DND-41 (cell line): ENCODE measurements at regions not wholly inside any gene's neighbourhood (a gene's known extent, or its start where the extent isn't known, plus 50 kb on each side); places are given as distances from the start of the nearest gene placed in this dataset.

Source experiments
- ATAC-seq: fragments of 200-7000 bp; cut with Tn5 transposase; 3 replicates; pipeline ENCODE4 v1.9.1; 2021; ENCODE audit warnings: low read depth; ENCODE audit not compliant: insufficient read depth
- DNase-seq: peaks from one replicate; pipeline ENCODE4 v3.0.0-alpha.2; 2020
- H2AFZ ChIP-seq: 2 replicates; pipeline ENCODE4 v1.6.0; 2012; ENCODE audit warnings: low read depth, low read length
- H3K27ac ChIP-seq: 2 replicates; pipeline ENCODE4 v1.5.1; 2012; ENCODE audit warnings: low read length, inconsistent platforms
- H3K27me3 ChIP-seq: fragments of 200-600 bp; sonication (generic); 2 replicates; pipeline ENCODE4 v1.6.0; 2012; ENCODE audit warnings: low read length, mild to moderate bottlenecking, inconsistent platforms; ENCODE audit not compliant: insufficient read depth, poor library complexity
- H3K36me3 ChIP-seq: 2 replicates; pipeline ENCODE4 v1.5.1; 2012; ENCODE audit warnings: low read length, inconsistent platforms; ENCODE audit not compliant: insufficient read depth
- H3K4me1 ChIP-seq: 2 replicates; pipeline ENCODE4 v1.5.1; 2012; ENCODE audit warnings: mild to moderate bottlenecking, low read length; ENCODE audit not compliant: insufficient read depth
- H3K4me2 ChIP-seq: 2 replicates; pipeline ENCODE4 v1.6.0; 2012; ENCODE audit warnings: mild to moderate bottlenecking, moderate library complexity, low read length, inconsistent platforms; ENCODE audit not compliant: insufficient read depth
- H3K4me3 ChIP-seq, 2 experiments: fragments of 200-600 bp in 1 of 2; shearing (Covaris generic) in 1 of 2; 2 replicates each; pipeline ENCODE4 v1.5.1; 2012 to 2016; ENCODE audit warnings: inconsistent platforms in 2 of 2, low read length in 2 of 2, mild to moderate bottlenecking in 2 of 2, low read depth in 1 of 2, moderate library complexity in 1 of 2
- H3K79me2 ChIP-seq: 2 replicates; pipeline ENCODE4 v1.6.0; 2012; ENCODE audit warnings: low read length, inconsistent platforms; ENCODE audit not compliant: insufficient read depth
- H3K9ac ChIP-seq: 2 replicates; pipeline ENCODE4 v1.6.0; 2012; ENCODE audit warnings: low read depth, mild to moderate bottlenecking, inconsistent platforms, low read length, moderate library complexity
- H3K9me3 ChIP-seq: 2 replicates; pipeline ENCODE4 v1.5.1; 2012; ENCODE audit warnings: low read length, moderate library complexity, mild to moderate bottlenecking, inconsistent platforms; ENCODE audit not compliant: insufficient read depth, severe bottlenecking
- H4K20me1 ChIP-seq: 2 replicates; pipeline ENCODE4 v1.6.0; 2012; ENCODE audit warnings: low read length; ENCODE audit not compliant: insufficient read depth
- EZH2 ChIP-seq: IDR thresholded peaks from 3 replicates; pipeline ENCODE4 v1.6.1; 2012; ENCODE audit warnings: borderline replicate concordance, low read depth, mild to moderate bottlenecking, moderate library complexity, low read length, inconsistent platforms; ENCODE audit not compliant: severe bottlenecking
- TF ChIP-seq, protein P1 (sequence below): IDR thresholded peaks from 2 replicates; pipeline ENCODE4 v1.5.1; 2012; ENCODE audit warnings: borderline replicate concordance, low read length, moderate library complexity, mild to moderate bottlenecking; ENCODE audit not compliant: poor library complexity, severe bottlenecking; ENCODE audit errors: extremely low read depth

DNA sequence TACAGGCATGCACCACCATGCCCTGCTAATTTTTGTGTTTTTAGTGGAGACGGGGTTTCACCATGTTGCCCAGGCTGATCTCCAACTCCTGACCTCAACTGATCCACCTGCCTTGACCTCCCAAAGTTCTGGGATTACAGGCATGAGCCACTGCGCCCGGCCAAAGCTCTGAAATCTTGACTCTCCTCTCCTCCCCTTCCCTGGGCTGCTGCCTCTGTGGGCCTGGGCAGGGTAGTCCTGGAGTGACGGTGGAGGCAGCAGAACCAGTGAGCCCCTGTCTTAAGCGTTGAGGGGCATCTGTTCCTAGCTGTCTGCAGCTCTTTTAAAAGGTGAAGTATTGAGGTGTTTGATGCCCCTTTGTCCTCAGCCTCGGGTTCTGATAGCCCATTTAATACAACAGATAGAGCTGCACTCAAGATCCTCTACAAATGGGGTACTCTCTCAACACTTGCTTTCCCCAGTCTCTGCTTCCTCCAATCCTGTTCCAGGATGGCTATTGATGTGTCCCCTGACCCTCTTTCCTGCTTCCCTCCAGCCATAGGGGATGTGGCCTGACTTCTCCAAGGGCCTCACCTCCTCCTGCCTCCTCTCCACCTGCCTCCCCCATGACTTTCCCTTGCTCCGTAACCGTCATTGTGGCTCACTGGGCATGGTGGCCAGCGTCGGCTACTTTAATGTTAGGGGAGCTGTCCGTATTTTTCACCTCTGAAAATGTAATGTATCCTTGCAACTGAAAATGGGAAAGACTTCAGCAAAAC, 442.5 kb downstream of the GLRX3 start:
- no peak overlapping the region for H3K27ac ChIP-seq
- H3K4me3 ChIP-seq, result no peak overlapping the region
- no peaks in the 10 kb centered on the region for H3K9me3 ChIP-seq
- no peak for DNase-seq
- H3K9ac ChIP-seq, result no peak overlapping the region
- ATAC-seq, result no peak
- H2AFZ ChIP-seq, result no peak overlapping the region
- no peaks in the 10 kb centered on the region for H3K36me3 ChIP-seq
- H3K27me3 ChIP-seq, result peaks cover 4% of the 10 kb centered on the region
- H3K79me2 ChIP-seq, result no peaks in the 10 kb centered on the region
- H3K4me2 ChIP-seq, result no peak overlapping the region
- TF ChIP-seq, protein P1, sequence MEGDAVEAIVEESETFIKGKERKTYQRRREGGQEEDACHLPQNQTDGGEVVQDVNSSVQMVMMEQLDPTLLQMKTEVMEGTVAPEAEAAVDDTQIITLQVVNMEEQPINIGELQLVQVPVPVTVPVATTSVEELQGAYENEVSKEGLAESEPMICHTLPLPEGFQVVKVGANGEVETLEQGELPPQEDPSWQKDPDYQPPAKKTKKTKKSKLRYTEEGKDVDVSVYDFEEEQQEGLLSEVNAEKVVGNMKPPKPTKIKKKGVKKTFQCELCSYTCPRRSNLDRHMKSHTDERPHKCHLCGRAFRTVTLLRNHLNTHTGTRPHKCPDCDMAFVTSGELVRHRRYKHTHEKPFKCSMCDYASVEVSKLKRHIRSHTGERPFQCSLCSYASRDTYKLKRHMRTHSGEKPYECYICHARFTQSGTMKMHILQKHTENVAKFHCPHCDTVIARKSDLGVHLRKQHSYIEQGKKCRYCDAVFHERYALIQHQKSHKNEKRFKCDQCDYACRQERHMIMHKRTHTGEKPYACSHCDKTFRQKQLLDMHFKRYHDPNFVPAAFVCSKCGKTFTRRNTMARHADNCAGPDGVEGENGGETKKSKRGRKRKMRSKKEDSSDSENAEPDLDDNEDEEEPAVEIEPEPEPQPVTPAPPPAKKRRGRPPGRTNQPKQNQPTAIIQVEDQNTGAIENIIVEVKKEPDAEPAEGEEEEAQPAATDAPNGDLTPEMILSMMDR, result no peak
- no peak for TF ChIP-seq EZH2
- no peaks in the 10 kb centered on the region for H3K4me1 ChIP-seq
- no peaks in the 10 kb centered on the region for H4K20me1 ChIP-seq

DNA sequence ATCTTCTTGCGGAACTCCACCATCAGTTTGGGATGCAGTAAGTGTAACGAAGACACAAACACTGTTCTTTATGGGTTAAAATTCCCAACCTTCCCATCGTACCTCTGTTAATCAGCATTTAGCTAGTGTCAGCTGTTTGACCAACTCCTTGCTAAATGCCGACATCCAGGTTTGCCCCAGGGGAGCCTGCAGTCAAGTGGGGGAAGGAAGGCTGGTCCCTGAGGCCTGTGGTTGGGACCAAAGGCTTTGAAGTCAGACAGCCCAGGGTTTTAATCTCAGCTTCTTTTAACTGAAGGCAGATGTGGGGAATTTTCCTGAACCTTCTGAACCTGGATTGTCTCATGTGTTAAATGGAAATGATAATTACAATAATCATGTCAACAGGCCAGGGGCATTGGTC, 443.7 kb downstream of the GLRX3 start:
- Histone ChIP-seq H3K36me3 (no peaks in the 10 kb centered on the region), H3K4me2 (no peak overlapping the region), H3K27me3 (peaks cover 4% of the 10 kb centered on the region), H3K27ac (no peak overlapping the region), H2AFZ (no peak overlapping the region), H3K9ac (no peak overlapping the region), H3K4me1 (no peaks in the 10 kb centered on the region), H3K79me2 (no peaks in the 10 kb centered on the region), H4K20me1 (no peaks in the 10 kb centered on the region), H3K9me3 (no peaks in the 10 kb centered on the region), H3K4me3 (no peak overlapping the region)
- no peak for TF ChIP-seq EZH2
- TF ChIP-seq, protein P1, result no peak
- ATAC-seq, result no peak
- DNase-seq, result no peak

DNA sequence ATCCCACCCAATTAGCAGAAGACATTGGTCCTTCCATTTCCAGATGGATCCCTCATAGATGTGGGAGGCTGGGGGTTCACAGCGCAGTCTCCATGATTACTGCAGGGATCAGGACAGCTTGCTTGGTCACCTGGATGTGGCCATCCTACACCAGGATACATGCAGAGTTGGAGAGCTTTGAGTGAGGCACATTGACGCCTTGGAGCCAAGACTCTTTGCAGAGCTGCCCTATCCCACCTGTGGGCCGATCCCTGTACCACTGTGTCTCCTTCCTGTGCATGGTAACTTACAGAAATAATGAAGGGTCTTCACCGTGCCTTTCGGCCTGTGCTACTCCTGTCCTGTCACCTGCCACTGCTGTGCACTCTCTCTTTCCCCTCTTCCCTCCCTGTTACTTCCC, 444.8 kb downstream of the GLRX3 start:
- no peak for ATAC-seq
- Histone ChIP-seq H3K9me3 (no peaks in the 10 kb centered on the region), H2AFZ (no peak overlapping the region), H3K36me3 (no peaks in the 10 kb centered on the region), H3K4me3 (no peak overlapping the region), H3K27me3 (peaks cover 4% of the 10 kb centered on the region), H4K20me1 (no peaks in the 10 kb centered on the region), H3K79me2 (no peaks in the 10 kb centered on the region), H3K9ac (no peak overlapping the region), H3K4me2 (no peak overlapping the region), H3K27ac (no peak overlapping the region), H3K4me1 (no peaks in the 10 kb centered on the region)
- TF ChIP-seq EZH2, result no peak
- TF ChIP-seq, protein P1, result no peak
- DNase-seq, result no peak

DNA sequence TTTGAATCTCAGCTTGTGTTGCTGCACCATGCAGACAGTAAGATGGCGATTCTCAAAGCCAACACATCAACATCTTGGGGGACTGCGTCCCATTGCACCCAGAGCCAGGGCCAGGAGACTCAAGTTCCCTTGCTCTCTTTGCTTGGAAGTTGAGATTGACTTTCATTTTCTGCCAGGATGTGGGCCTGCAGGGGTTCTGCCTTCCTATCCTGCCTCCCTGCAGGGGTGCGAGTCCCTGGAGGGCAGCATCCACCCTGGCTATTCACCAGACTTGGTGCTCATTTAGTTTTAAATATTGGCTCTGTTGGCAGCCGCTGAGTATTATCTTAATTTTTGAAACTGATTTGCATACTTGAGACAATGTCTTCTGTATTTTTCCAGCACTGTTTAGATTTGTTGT, 451.5 kb downstream of the GLRX3 start:
- Histone ChIP-seq H2AFZ (no peak overlapping the region), H3K4me2 (no peak overlapping the region), H3K9me3 (no peaks in the 10 kb centered on the region), H3K9ac (no peak overlapping the region), H3K4me3 (no peak overlapping the region), H3K4me1 (no peaks in the 10 kb centered on the region), H4K20me1 (no peaks in the 10 kb centered on the region), H3K27me3 (no peaks in the 10 kb centered on the region), H3K27ac (no peak overlapping the region), H3K36me3 (no peaks in the 10 kb centered on the region), H3K79me2 (no peaks in the 10 kb centered on the region)
- TF ChIP-seq, protein P1, result no peak
- TF ChIP-seq EZH2, result no peak
- DNase-seq (no peak), ATAC-seq (no peak)
